HEK293T (cell line): ENCODE measurements at regions not wholly inside any gene's neighbourhood (a gene's known extent, or its start where the extent isn't known, plus 50 kb on each side); places are given as distances from the start of the nearest gene placed in this dataset.

Experiments used
- CTCF ChIA-PET: fragments of 350-600 bp; formaldehyde crosslinking; extraction: SDS; loops from one replicate; lab custom pipeline; 2021; ENCODE audit warnings: antibody characterized with exemption, inconsistent platforms; lab: Yijun Ruan, JAX
- POLR2A ChIA-PET: fragments of 350-600 bp; formaldehyde crosslinking; extraction: SDS; loops from one replicate; lab custom pipeline; 2020; ENCODE audit warnings: antibody characterized with exemption, inconsistent platforms; lab: Yijun Ruan, JAX
- DNase-seq: peaks from one replicate; pipeline ENCODE4 v3.0.0; 2012; ENCODE audit warnings: mixed read lengths; ENCODE audit errors: extremely low spot score
- ARNT ChIP-seq: fragments of 450-650 bp; IDR thresholded peaks from 2 replicates; pipeline ENCODE4 v1.6.1; 2017; ENCODE audit warnings: mild to moderate bottlenecking
- BHLHE40 ChIP-seq: fragments of 450-650 bp; IDR thresholded peaks from 2 replicates; pipeline ENCODE4 v1.6.1; 2016; ENCODE audit warnings: mild to moderate bottlenecking, moderate library complexity, borderline replicate concordance
- CTBP1 ChIP-seq: fragments of 450-650 bp; IDR thresholded peaks from 2 replicates; pipeline ENCODE4 v1.6.1; 2016; ENCODE audit warnings: borderline replicate concordance
- ELF4 ChIP-seq: fragments of 450-650 bp; IDR thresholded peaks from 2 replicates; pipeline ENCODE4 v1.6.1; 2017; ENCODE audit warnings: antibody characterized with exemption
- FOXA1 ChIP-seq: fragments of 450-650 bp; IDR thresholded peaks from 2 replicates; pipeline ENCODE4 v1.6.1; 2016; ENCODE audit warnings: mild to moderate bottlenecking
- FOXK2 ChIP-seq: fragments of 450-650 bp; IDR thresholded peaks from 2 replicates; pipeline ENCODE4 v1.6.1; 2016; ENCODE audit warnings: mild to moderate bottlenecking
- FOXM1 ChIP-seq: fragments of 450-650 bp; IDR thresholded peaks from 2 replicates; pipeline ENCODE4 v1.6.1; 2017; ENCODE audit warnings: mild to moderate bottlenecking, borderline replicate concordance
- HDGF ChIP-seq: fragments of 450-650 bp; IDR thresholded peaks from 2 replicates; pipeline ENCODE4 v1.6.1; 2017; ENCODE audit warnings: antibody characterized with exemption, borderline replicate concordance
- L3MBTL2 ChIP-seq: fragments of 450-650 bp; conservative IDR thresholded peaks from 2 replicates; pipeline ENCODE4 v1.6.1; 2016; ENCODE audit warnings: mild to moderate bottlenecking
- LEF1 ChIP-seq: fragments of 450-650 bp; IDR thresholded peaks from 2 replicates; pipeline ENCODE4 v1.6.1; 2017; ENCODE audit warnings: mild to moderate bottlenecking, borderline replicate concordance
- NFRKB ChIP-seq: fragments of 450-650 bp; IDR thresholded peaks from 2 replicates; pipeline ENCODE4 v1.6.1; 2016; ENCODE audit warnings: mild to moderate bottlenecking, moderate library complexity
- SP1 ChIP-seq: fragments of 450-650 bp; IDR thresholded peaks from 2 replicates; pipeline ENCODE4 v1.6.1; 2017
- SUZ12 ChIP-seq: fragments of 450-650 bp; IDR thresholded peaks from 2 replicates; pipeline ENCODE4 v1.6.1; 2016; ENCODE audit warnings: mild to moderate bottlenecking
- TARDBP ChIP-seq: fragments of 450-650 bp; IDR thresholded peaks from 2 replicates; pipeline ENCODE4 v1.6.1; 2016
- ZNF384 ChIP-seq: fragments of 450-650 bp; IDR thresholded peaks from 2 replicates; pipeline ENCODE4 v1.6.1; 2016
- TF ChIP-seq, protein P1 (sequence below): fragments of 450-650 bp; IDR thresholded peaks from 2 replicates; pipeline ENCODE4 v1.6.1; 2016

DNA sequence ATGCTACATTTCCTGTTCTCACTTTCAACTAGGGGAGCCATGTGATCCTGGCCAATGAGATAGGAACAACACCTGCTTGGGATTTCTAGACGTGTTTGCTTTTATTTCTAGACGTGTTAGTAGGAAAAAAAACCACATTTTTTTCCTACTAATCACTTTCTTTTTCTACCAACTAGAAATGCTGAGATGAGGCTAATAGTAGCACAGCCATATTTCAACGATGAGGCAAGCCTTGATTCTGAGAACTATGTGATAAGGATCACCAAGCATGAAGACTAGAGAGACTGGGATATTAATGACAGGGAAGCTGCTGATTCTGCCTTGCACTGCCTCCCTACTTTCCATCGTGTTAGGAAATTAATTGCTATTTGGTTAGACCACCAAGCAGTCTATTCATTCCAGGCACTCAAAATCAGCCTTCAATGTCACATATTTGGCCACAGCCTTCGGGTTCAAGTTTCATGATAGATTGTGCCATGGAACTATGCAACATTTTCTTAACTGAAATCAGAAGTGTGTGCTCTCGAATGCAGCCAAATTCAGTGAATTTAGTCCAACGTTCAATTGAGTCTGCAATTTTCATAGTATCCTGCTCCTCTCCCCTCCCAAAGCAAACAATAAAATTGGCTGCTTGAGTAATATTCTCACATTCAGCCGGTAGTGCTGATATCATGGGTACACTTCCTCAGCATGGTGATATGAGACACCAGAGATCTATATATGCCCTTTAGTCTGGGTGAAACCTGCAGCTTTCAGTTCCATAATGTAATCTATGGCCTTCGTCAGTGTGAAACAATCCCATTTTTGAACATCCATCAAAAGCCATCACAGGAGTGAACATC, 98.1 kb downstream of the GPR37 start:
- ChIA-PET CTCF (no interaction called here), POLR2A (no interaction called here)
- TF ChIP-seq SP1 (no peak), TARDBP (no peak), NFRKB (no peak), ARNT (no peak), SUZ12 (no peak), ZNF384 (no peak), HDGF (no peak), FOXA1 (no peak), FOXK2 (no peak), FOXM1 (no peak), ELF4 (no peak), BHLHE40 (no peak), CTBP1 (no peak), LEF1 (no peak), L3MBTL2 (no peak)
- TF ChIP-seq, protein P1, sequence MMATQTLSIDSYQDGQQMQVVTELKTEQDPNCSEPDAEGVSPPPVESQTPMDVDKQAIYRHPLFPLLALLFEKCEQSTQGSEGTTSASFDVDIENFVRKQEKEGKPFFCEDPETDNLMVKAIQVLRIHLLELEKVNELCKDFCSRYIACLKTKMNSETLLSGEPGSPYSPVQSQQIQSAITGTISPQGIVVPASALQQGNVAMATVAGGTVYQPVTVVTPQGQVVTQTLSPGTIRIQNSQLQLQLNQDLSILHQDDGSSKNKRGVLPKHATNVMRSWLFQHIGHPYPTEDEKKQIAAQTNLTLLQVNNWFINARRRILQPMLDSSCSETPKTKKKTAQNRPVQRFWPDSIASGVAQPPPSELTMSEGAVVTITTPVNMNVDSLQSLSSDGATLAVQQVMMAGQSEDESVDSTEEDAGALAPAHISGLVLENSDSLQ: no peak
- no peak for DNase-seq

DNA sequence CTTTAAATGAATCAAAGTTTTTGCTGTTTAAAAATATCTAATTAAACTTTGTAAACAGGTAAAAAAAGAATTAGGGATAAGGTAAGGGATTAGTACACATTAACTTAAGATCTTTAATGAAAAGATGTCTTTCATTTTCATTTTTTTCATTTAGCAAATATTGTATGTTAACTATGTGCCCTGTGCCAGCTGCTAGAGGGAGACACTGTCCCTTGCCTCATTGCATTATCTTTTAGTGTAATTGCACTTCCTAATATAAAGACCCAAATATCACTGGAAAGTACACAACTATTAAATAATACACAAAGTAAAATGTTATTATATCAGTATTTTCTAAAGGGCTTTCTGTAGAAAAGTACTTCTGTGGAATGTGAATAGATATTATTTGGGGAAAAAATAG, 102.7 kb downstream of the GPR37 start:
- no peak for DNase-seq
- ChIA-PET CTCF (no interaction called here), POLR2A (no interaction called here)
- TF ChIP-seq FOXA1: no peak

DNA sequence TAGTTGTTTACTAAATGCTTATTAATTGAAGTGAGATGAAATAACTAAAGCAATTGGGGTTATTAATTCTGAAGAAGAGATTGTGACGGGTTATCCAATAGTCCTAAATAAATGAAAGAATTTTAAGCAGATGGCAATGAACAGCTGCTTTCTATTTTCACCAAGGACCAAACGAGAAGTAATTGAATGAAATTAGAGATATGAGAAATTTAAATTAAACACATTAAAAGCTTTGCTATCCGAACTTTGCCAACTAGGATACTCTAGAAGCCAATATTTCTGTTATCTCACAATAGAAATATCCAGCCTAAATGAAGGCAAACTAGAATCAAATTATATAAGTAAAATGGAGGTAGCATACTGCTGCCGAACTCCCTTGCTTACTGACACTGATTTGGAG, 103.2 kb downstream of the GPR37 start:
- TF ChIP-seq SP1 (no peak), ELF4 (no peak), FOXA1 (no peak), CTBP1 (no peak), FOXM1 (no peak), NFRKB (no peak), LEF1 (no peak), SUZ12 (no peak), HDGF (no peak), L3MBTL2 (no peak)
- ChIA-PET CTCF (no interaction called here), POLR2A (no interaction called here)
- DNase-seq: no peak

DNA sequence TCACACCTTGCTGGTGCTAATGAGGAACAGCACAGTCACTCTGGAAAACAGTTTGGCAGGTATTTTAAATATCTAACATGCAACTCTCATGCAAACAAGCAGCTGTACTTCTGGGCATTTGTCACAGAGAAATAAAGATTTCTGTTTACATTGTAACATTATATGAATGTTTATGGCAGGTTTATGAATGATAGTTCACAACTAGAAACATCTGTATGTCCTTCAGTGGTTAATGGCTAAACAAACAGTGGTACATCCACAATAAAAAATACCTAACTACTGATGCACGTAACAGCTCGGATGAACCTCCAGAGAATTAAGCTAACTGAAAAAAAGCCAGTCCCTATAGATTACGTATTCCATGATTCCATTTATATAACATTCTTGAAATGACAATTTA, 109.6 kb downstream of the GPR37 start:
- DNase-seq: no peak
- ChIA-PET CTCF (no interaction called here), POLR2A (no interaction called here)
- TF ChIP-seq NFRKB: no peak
- TF ChIP-seq BHLHE40: no peak
- no peak for TF ChIP-seq LEF1
- TF ChIP-seq ZNF384: no peak
- no peak for TF ChIP-seq L3MBTL2
- TF ChIP-seq HDGF: no peak
- no peak for TF ChIP-seq ELF4
- no peak for TF ChIP-seq SUZ12
- no peak for TF ChIP-seq ARNT
- no peak for TF ChIP-seq SP1
- no peak for TF ChIP-seq FOXM1
- TF ChIP-seq, protein P1: no peak
- no peak for TF ChIP-seq FOXK2

DNA sequence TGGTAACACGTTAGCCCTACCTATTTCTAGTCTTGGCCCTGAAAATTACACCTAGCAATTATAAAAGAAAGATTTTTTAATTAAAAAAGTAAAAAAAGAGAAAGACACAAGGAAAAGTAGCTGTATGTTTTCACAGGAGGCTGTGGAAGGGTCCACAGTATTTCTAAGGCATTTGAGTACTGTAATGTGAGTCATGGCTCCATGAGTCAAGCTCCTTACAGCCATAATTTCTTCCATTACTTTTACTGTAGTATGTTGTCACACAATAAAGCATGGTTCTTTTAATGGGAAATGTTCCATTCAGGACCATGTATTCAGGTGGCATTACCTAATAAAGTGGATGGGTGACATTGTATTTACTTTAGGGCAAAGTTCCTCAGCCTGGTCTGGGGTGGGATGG, 113.4 kb downstream of the GPR37 start:
- POLR2A ChIA-PET: no interaction called here
- no peak for DNase-seq
- CTCF ChIA-PET: no interaction called here
- TF ChIP-seq BHLHE40 (no peak), FOXA1 (no peak), ELF4 (no peak), FOXK2 (no peak), SUZ12 (no peak), CTBP1 (no peak), ARNT (no peak), HDGF (no peak), LEF1 (no peak)

DNA sequence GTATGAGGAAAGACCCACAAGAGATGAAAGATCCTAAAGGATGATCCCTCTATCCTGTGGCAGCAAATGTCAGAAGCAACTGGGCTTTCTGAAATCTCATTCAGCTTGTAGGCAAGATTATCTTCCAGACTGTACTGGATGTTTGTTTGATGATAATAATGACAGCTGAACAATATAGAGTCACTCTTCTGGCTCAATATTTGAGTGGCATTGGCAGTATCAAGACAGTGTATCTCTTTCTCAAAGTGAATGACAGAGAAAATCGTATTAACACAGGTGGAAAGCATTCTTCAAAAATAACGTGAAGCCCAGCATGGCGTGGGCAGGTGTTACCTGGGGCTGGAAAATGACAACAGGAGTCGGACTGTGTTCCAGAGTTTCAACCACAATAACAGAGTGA, 114.5 kb downstream of the GPR37 start:
- CTCF ChIA-PET: no interaction called here
- no peak for DNase-seq
- no peak for TF ChIP-seq SP1
- no peak for TF ChIP-seq ELF4
- TF ChIP-seq CTBP1: no peak
- TF ChIP-seq, protein P1: no peak
- no peak for TF ChIP-seq ZNF384
- no peak for TF ChIP-seq FOXA1
- TF ChIP-seq LEF1: no peak
- no peak for TF ChIP-seq FOXK2
- no peak for TF ChIP-seq HDGF
- no peak for TF ChIP-seq TARDBP
- no peak for TF ChIP-seq BHLHE40
- no peak for TF ChIP-seq NFRKB
- TF ChIP-seq ARNT: no peak
- no peak for TF ChIP-seq L3MBTL2
- TF ChIP-seq SUZ12: no peak
- POLR2A ChIA-PET: no interaction called here
